GM23338 (cell line): ENCODE measurements at regions not wholly inside any gene's neighbourhood (a gene's known extent, or its start where the extent isn't known, plus 50 kb on each side); places are given as distances from the start of the nearest gene placed in this dataset.
"Not testable (repeated sequence)": the region's sequence is repeated elsewhere in the genome, so short reads cannot be mapped to it uniquely, and the experiment has no call there.

ENCODE experiments used
- ATAC-seq: fragments of 200-7000 bp; cut with Tn5 transposase; 3 replicates; pipeline ENCODE4 v1.9.1; 2020
- DNase-seq: peaks from one replicate; pipeline ENCODE4 v3.0.0-alpha.2; 2015; ENCODE audit warnings: low spot score
- H2AFZ ChIP-seq: fragments of 200-600 bp; sonication (generic); 2 replicates; pipeline ENCODE4 v1.8.0; 2016; ENCODE audit warnings: antibody characterized with exemption, mild to moderate bottlenecking, moderate library complexity
- H3F3A ChIP-seq: fragments of 200-600 bp; sonication (generic); replicated peaks from 2 replicates; pipeline ENCODE4 v1.8.0; 2017; ENCODE audit warnings: antibody characterized with exemption, mixed run types, low read depth
- H3K27ac ChIP-seq: fragments of 200-600 bp; sonication (generic); 2 replicates; pipeline ENCODE4 v1.6.1; 2016; ENCODE audit warnings: low read depth
- H3K27me3 ChIP-seq: fragments of 200-600 bp; sonication (generic); 2 replicates; pipeline ENCODE4 v1.8.0; 2016; ENCODE audit warnings: mild to moderate bottlenecking, mixed run types, moderate library complexity; ENCODE audit not compliant: insufficient read depth
- H3K36me3 ChIP-seq: fragments of 200-600 bp; sonication (generic); 2 replicates; pipeline ENCODE4 v1.8.0; 2016; ENCODE audit warnings: mild to moderate bottlenecking; ENCODE audit not compliant: insufficient read depth
- H3K4me1 ChIP-seq: fragments of 200-600 bp; sonication (generic); 2 replicates; pipeline ENCODE4 v1.8.0; 2016; ENCODE audit warnings: mild to moderate bottlenecking, moderate library complexity; ENCODE audit not compliant: insufficient read depth
- H3K4me2 ChIP-seq: fragments of 200-600 bp; sonication (generic); 2 replicates; pipeline ENCODE4 v1.7.1; 2017; ENCODE audit warnings: mixed run types
- H3K4me3 ChIP-seq: fragments of 200-600 bp; sonication (generic); 2 replicates; pipeline ENCODE4 v1.6.1; 2016; ENCODE audit warnings: mixed run types
- H3K79me2 ChIP-seq: fragments of 200-600 bp; sonication (generic); replicated peaks from 2 replicates; pipeline ENCODE4 v1.8.0; 2017; ENCODE audit warnings: mild to moderate bottlenecking; ENCODE audit not compliant: insufficient read depth
- H3K9me2 ChIP-seq: fragments of 200-600 bp; sonication (generic); 2 replicates; pipeline ENCODE4 v1.8.0; 2017; ENCODE audit not compliant: insufficient read depth
- H4K20me1 ChIP-seq: fragments of 200-600 bp; sonication (generic); replicated peaks from 2 replicates; pipeline ENCODE4 v1.8.0; 2017; ENCODE audit warnings: mild to moderate bottlenecking; ENCODE audit not compliant: insufficient read depth
- H3K27ac Mint-ChIP-seq: 2 replicates; pipeline ENCODE4 v1.8.0; 2020; ENCODE audit warnings: inconsistent platforms, mild to moderate bottlenecking, moderate library complexity, mixed read lengths
- H3K27me3 Mint-ChIP-seq: 3 replicates; pipeline ENCODE4 v1.8.0; 2022; ENCODE audit warnings: low read depth, mild to moderate bottlenecking, moderate library complexity, mixed read lengths, inconsistent platforms; ENCODE audit not compliant: insufficient read depth, poor library complexity
- H3K36me3 Mint-ChIP-seq: 3 replicates; pipeline ENCODE4 v1.8.0; 2021; ENCODE audit warnings: low read depth, mild to moderate bottlenecking, inconsistent platforms, moderate library complexity, mixed read lengths
- H3K4me1 Mint-ChIP-seq: 3 replicates; pipeline ENCODE4 v1.8.0; 2020; ENCODE audit warnings: mild to moderate bottlenecking, inconsistent platforms, mixed read lengths
- H3K4me3 Mint-ChIP-seq: 3 replicates; pipeline ENCODE4 v1.8.0; 2021; ENCODE audit warnings: moderate library complexity, mild to moderate bottlenecking, inconsistent platforms, mixed read lengths
- H3K9me3 Mint-ChIP-seq: 3 replicates; pipeline ENCODE4 v1.8.0; 2020; ENCODE audit warnings: moderate library complexity, mild to moderate bottlenecking, inconsistent platforms, mixed read lengths

DNA sequence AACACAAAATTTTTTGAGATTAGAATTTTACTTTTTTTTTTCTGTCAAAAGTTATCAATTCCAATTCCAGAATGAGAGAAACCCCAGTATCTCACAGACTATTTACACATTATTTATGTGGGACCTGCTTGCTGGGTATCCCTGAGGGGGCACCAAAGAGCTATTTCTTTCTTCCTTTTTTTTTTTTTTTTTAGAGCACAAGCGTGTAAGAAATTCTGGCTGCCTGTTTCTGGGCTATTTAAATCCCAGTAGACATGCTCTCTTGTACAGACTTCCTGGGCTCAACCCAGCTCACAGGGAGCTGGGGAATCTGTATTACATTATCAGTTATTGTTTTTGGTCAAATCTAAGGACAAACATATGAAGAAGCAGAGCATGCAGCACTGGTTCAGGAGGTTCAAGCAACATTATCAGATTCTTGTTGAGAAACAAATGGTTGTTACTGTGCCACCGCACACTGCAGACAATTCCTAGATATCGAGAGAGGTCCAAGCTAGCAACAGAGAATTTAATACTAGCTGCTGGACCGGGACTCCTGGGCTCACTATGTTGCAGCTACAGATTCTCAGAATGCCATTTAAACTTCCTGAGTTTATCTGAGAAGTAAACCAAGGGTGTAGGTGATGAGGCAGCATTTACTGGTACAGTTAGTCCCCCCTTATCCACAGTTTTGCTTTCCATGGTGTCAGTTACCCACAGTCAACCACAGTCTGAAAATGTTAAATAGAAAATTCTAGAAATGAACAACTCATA, 83.3 kb upstream of the NBPF26 start:
- DNase-seq, H3K36me3 Mint-ChIP-seq, ATAC-seq, H3K4me3 Mint-ChIP-seq, H4K20me1 ChIP-seq, H3K4me1 Mint-ChIP-seq, H3K4me2 ChIP-seq, H3K9me3 Mint-ChIP-seq, H3K27me3 ChIP-seq, H3K27me3 Mint-ChIP-seq, H2AFZ ChIP-seq, H3K27ac Mint-ChIP-seq, H3K79me2 ChIP-seq, H3K9me2 ChIP-seq, H3K27ac ChIP-seq, H3K4me1 ChIP-seq, H3K4me3 ChIP-seq, H3K36me3 ChIP-seq, H3F3A ChIP-seq: not testable (repeated sequence)

DNA sequence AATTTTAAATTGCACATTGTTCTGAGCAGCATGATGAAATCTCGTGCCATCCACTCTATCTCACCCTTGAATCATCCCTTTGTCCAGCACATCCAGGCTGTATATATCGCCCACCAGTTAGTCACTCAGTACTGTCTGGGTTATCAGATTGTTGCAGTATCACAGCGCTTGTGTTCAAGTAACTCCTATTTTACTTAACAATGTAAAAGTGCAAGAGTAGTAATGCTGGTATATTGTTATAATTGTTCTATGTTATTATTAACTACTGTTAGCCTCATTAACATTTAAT, 82.8 kb upstream of the NBPF26 start:
- not testable (repeated sequence) for ATAC-seq, H3K4me3 Mint-ChIP-seq, H2AFZ ChIP-seq, H3K9me2 ChIP-seq, H3K36me3 ChIP-seq, H3K4me1 Mint-ChIP-seq, H3K4me2 ChIP-seq, H3K4me3 ChIP-seq, H3F3A ChIP-seq, H3K27ac Mint-ChIP-seq, H3K27me3 Mint-ChIP-seq, H3K36me3 Mint-ChIP-seq, H4K20me1 ChIP-seq, DNase-seq, H3K9me3 Mint-ChIP-seq, H3K4me1 ChIP-seq, H3K27me3 ChIP-seq, H3K27ac ChIP-seq, H3K79me2 ChIP-seq

DNA sequence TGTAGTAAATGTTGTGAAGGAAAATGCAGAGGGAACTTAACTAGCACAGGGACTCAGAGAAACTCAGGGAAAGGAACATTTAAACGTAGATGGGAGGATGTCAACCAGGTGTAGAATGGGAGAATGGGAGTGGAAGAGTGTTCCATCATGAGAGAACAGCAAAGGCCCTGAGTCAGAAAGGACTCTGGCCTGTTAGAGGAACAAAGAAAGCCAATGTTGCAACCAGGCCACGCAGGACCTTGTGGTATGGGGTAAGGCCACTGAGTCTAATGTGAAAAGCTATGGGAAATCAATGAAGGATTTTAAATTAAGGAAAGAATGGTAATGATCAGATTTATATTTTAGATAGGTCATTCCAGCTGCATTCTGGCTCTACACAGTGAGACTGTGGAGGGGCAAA, 76.6 kb upstream of the NBPF26 start:
- H3K27ac Mint-ChIP-seq, H3K4me3 Mint-ChIP-seq, H3K79me2 ChIP-seq, H3K4me1 ChIP-seq, H3K9me2 ChIP-seq, DNase-seq, ATAC-seq, H3K27me3 ChIP-seq, H4K20me1 ChIP-seq, H3K27me3 Mint-ChIP-seq, H3F3A ChIP-seq, H3K4me1 Mint-ChIP-seq, H3K27ac ChIP-seq, H3K36me3 ChIP-seq, H2AFZ ChIP-seq, H3K36me3 Mint-ChIP-seq, H3K4me2 ChIP-seq, H3K9me3 Mint-ChIP-seq, H3K4me3 ChIP-seq: not testable (repeated sequence)

DNA sequence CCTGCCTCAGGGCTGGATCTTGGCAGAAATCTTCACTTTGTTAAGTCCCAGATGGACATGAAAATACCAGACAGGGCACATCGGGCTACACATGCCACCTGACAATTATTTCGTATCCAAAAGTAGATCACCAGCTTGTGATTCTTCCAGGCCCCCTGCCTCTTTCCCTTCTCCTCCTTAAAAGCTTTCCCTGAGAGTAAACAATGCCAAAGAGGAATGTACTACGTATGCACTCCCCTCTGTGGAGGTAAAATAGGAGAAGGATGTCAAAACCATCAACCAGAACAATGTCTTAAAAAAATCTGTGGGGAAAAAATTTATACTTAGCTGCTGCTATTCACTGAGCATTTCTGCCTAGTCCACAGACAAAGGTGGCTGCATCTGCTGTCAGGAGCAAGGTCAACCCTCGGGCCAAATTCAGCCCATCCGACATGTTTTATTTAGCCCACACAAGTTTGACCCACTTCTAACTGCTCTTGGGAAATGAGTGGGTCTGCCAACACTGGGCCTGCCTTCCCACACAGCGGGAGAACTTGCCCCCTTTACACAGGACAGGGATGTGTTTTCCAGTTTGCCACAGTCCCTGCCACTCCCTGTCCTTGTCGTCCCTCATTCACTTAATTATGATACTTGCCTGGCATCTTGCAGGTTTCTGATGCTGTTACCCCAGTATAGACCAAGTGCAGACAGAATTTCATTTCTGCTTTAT, 74.7 kb upstream of the NBPF26 start:
- H3K36me3 ChIP-seq, H3K36me3 Mint-ChIP-seq, H3K4me1 Mint-ChIP-seq, H2AFZ ChIP-seq, H3K27ac ChIP-seq, H3K27ac Mint-ChIP-seq, H3F3A ChIP-seq, H3K27me3 Mint-ChIP-seq, DNase-seq, H3K4me2 ChIP-seq, H3K9me3 Mint-ChIP-seq, H3K9me2 ChIP-seq, H4K20me1 ChIP-seq, H3K4me1 ChIP-seq, H3K27me3 ChIP-seq, H3K4me3 ChIP-seq, H3K79me2 ChIP-seq, H3K4me3 Mint-ChIP-seq: not testable (repeated sequence)
- peak; percentile 77 for ATAC-seq

DNA sequence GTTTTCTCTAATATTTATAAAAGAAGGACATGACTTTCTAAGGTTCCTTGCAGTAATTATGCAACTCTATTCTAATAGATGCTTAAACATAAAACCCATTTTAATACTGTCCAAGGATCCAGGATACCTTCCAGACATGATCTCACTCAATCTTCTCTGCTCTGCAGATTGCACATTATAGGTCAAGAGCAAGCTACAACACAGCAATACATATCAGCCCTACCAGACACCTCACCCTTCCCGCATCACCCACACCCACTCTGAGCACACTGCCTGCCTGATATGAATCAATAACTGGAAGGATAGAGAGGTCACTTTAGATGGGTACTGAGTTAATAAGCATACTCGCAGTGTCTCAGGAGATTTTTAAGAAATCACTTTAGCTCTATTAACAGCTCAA, 74.0 kb upstream of the NBPF26 start:
- not testable (repeated sequence) for H3K4me1 Mint-ChIP-seq, H4K20me1 ChIP-seq, H3K4me3 ChIP-seq, H3K27ac ChIP-seq, H3K27me3 ChIP-seq, H3K36me3 Mint-ChIP-seq, H3K4me2 ChIP-seq, H3K36me3 ChIP-seq, DNase-seq, H3K27ac Mint-ChIP-seq, H3K9me2 ChIP-seq, H3K79me2 ChIP-seq, H3K9me3 Mint-ChIP-seq, ATAC-seq, H2AFZ ChIP-seq, H3K4me3 Mint-ChIP-seq, H3F3A ChIP-seq, H3K4me1 ChIP-seq, H3K27me3 Mint-ChIP-seq

DNA sequence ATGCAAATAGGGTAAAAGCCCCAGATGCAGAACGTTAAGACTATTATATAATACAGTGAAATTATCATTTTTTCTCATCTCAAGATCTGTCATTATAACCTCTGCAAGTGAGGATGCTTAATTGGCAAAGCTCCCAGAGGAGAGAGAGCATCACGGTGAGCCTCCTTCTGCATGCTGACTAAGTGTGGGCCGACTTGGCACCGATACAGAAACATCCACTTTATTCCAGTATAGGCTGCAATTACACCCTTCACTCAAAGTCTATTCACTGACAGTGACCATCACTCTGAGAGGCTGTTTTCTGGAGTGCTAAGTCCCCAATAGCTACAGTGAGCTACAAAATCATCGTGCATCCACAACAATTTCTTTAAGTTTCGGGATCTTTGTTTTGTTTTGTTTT, 69.6 kb upstream of the NBPF26 start:
- H3K27me3 Mint-ChIP-seq: not testable (repeated sequence)

More for the DNA sequence above, 69.6 kb upstream of the NBPF26 start:
- H3K4me3 Mint-ChIP-seq, H3K27ac ChIP-seq, H3K36me3 Mint-ChIP-seq, H3K4me3 ChIP-seq, H3K4me1 ChIP-seq, H4K20me1 ChIP-seq, H3K4me2 ChIP-seq, H3F3A ChIP-seq, H3K9me3 Mint-ChIP-seq, H3K36me3 ChIP-seq, H3K27me3 ChIP-seq, H3K79me2 ChIP-seq, H3K27ac Mint-ChIP-seq, H2AFZ ChIP-seq, ATAC-seq, DNase-seq, H3K4me1 Mint-ChIP-seq, H3K9me2 ChIP-seq: not testable (repeated sequence)
